ENCODE measurements at regions not wholly inside any gene's neighbourhood (a gene's known extent, or its start where the extent isn't known, plus 50 kb on each side); places are given as distances from the start of the nearest gene placed in this dataset.

GRCh38 chr4:82192017-82192673, 181.6 kb downstream of the HNRNPD start:
- Mint-ChIP-seq H3K4me3 (no peak overlapping the region), H3K9me3 (peaks cover 6% of the 10 kb centered on the region), H3K27me3 (no peaks in the 10 kb centered on the region), H3K36me3 (ENCODE audit: low read depth) (no peaks in the 10 kb centered on the region), H3K4me1 (no peaks in the 10 kb centered on the region), H3K27ac (no peak overlapping the region)
- ChIA-PET POLR2A (no interaction called here), CTCF (interaction anchor here (0.7 kb wide), 1 partner anchor 64 kb away, joined by 3 read pairs; no protein-coding TSS in a partner anchor)
- no peak for ATAC-seq (ENCODE audit: low read depth)
- TF ChIP-seq CTCF (IDR thresholded peaks at IDR 0.05): no peak
- intact Hi-C loops (cut with micrococcal nuclease): no loop called here
- DNase-seq: no peak

- H3K4me3 Mint-ChIP-seq: no peak overlapping the region
- DNase-seq: no peak
- ATAC-seq (ENCODE audit: low read depth): no peak
- H3K9me3 Mint-ChIP-seq: peaks cover 7% of the 10 kb centered on the region
- H3K27ac Mint-ChIP-seq: no peak overlapping the region
- no peak for TF ChIP-seq CTCF (IDR thresholded peaks at IDR 0.05)
- no peaks in the 10 kb centered on the region for H3K36me3 Mint-ChIP-seq (ENCODE audit: low read depth)
- H3K4me1 Mint-ChIP-seq: no peaks in the 10 kb centered on the region
- ChIA-PET CTCF (no interaction called here), POLR2A (no interaction called here)
- intact Hi-C loops (cut with micrococcal nuclease): no loop called here
- H3K27me3 Mint-ChIP-seq: peaks cover 12% of the 10 kb centered on the region
Measured at GRCh38 chr4:82181789-82182188, 192.0 kb downstream of the HNRNPD start.

- Mint-ChIP-seq H3K36me3 (ENCODE audit: low read depth) (no peaks in the 10 kb centered on the region), H3K27me3 (peaks cover 23% of the 10 kb centered on the region), H3K4me3 (no peak overlapping the region), H3K4me1 (no peaks in the 10 kb centered on the region), H3K9me3 (peaks cover 10% of the 10 kb centered on the region), H3K27ac (no peak overlapping the region)
- ChIA-PET CTCF (no interaction called here), POLR2A (no interaction called here)
- TF ChIP-seq CTCF (IDR thresholded peaks at IDR 0.05): no peak
- DNase-seq (no peak), ATAC-seq (ENCODE audit: low read depth) (no peak)
- intact Hi-C loops (cut with micrococcal nuclease): no loop called here
Measured at GRCh38 chr4:82172186-82172585, 201.6 kb downstream of the HNRNPD start.

GRCh38 chr4:82171531-82172155, 202.1 kb downstream of the HNRNPD start:
- Mint-ChIP-seq H3K36me3 (ENCODE audit: low read depth) (no peaks in the 10 kb centered on the region), H3K4me3 (no peak overlapping the region), H3K9me3 (peaks cover 10% of the 10 kb centered on the region), H3K27me3 (peaks cover 24% of the 10 kb centered on the region), H3K4me1 (no peaks in the 10 kb centered on the region), H3K27ac (no peak overlapping the region)
- no peak for ATAC-seq (ENCODE audit: low read depth)
- DNase-seq: no peak
- no peak for TF ChIP-seq CTCF (IDR thresholded peaks at IDR 0.05)
- POLR2A ChIA-PET: no interaction called here
- intact Hi-C loops (cut with micrococcal nuclease): no loop called here
- CTCF ChIA-PET: no interaction called here

GRCh38 chr4:82149750-82150149, 224.0 kb downstream of the HNRNPD start:
- Mint-ChIP-seq H3K36me3 (ENCODE audit: low read depth) (no peaks in the 10 kb centered on the region), H3K4me1 (no peaks in the 10 kb centered on the region), H3K4me3 (no peak overlapping the region), H3K27ac (no peak overlapping the region), H3K9me3 (peaks cover 8% of the 10 kb centered on the region), H3K27me3 (peaks cover 16% of the 10 kb centered on the region)
- ATAC-seq (ENCODE audit: low read depth) (no peak), DNase-seq (no peak)
- CTCF ChIA-PET: no interaction called here
- intact Hi-C loops (cut with micrococcal nuclease): no loop called here
- POLR2A ChIA-PET: no interaction called here
- TF ChIP-seq CTCF (IDR thresholded peaks at IDR 0.05): no peak
